ENCODE measurements at regions not wholly inside any gene's neighbourhood (a gene's known extent, or its start where the extent isn't known, plus 50 kb on each side); places are given as distances from the start of the nearest gene placed in this dataset.

- DNase-seq (ENCODE audit: low spot score): no peak
These were observed 423.7 kb downstream of the C3orf38 start for GRCh38 chr3:88573472-88573871.

GRCh38 chr3:88574146-88574545, 424.4 kb downstream of the C3orf38 start:
- no peak for DNase-seq (ENCODE audit: low spot score)

GRCh38 chr3:88584451-88584850, 434.7 kb downstream of the C3orf38 start:
- DNase-seq (ENCODE audit: low spot score): no peak

- DNase-seq (ENCODE audit: low spot score): no peak
These were observed 436.4 kb downstream of the C3orf38 start for GRCh38 chr3:88586121-88586640.

- DNase-seq (ENCODE audit: low spot score): no peak
These were observed 439.4 kb downstream of the C3orf38 start for GRCh38 chr3:88589138-88589537.

- DNase-seq (ENCODE audit: low spot score): no peak
These were observed 445.3 kb downstream of the C3orf38 start for GRCh38 chr3:88595026-88595425.

- no peak for DNase-seq (ENCODE audit: low spot score)
These were observed 446.7 kb downstream of the C3orf38 start for GRCh38 chr3:88596451-88596850.

GRCh38 chr3:88610820-88611219, 461.1 kb downstream of the C3orf38 start:
- no peak for DNase-seq (ENCODE audit: low spot score)

- DNase-seq (ENCODE audit: low spot score): no peak
These were observed 462.1 kb downstream of the C3orf38 start for GRCh38 chr3:88611826-88612326.

- DNase-seq (ENCODE audit: low spot score): no peak
These were observed 466.7 kb downstream of the C3orf38 start for GRCh38 chr3:88616413-88616812.

- no peak for DNase-seq (ENCODE audit: low spot score)
These were observed 467.5 kb downstream of the C3orf38 start for GRCh38 chr3:88617283-88617682.

- no peak for DNase-seq (ENCODE audit: low spot score)
These were observed 468.4 kb downstream of the C3orf38 start for GRCh38 chr3:88618021-88618645.

- DNase-seq (ENCODE audit: low spot score): no peak
These were observed 471.8 kb downstream of the C3orf38 start for GRCh38 chr3:88621586-88621985.

GRCh38 chr3:88623709-88624108, 473.9 kb downstream of the C3orf38 start:
- DNase-seq (ENCODE audit: low spot score): no peak

GRCh38 chr3:88626456-88627120, 476.8 kb downstream of the C3orf38 start:
- no peak for DNase-seq (ENCODE audit: low spot score)

- no peak for DNase-seq (ENCODE audit: low spot score)
These were observed 478.5 kb upstream of the EPHA3 start for GRCh38 chr3:88628901-88629300.

GRCh38 chr3:88632226-88632625, 475.2 kb upstream of the EPHA3 start:
- DNase-seq (ENCODE audit: low spot score): no peak

- DNase-seq (ENCODE audit: low spot score): no peak
These were observed 466.8 kb upstream of the EPHA3 start for GRCh38 chr3:88640581-88640980.

GRCh38 chr3:88641033-88641604, 466.3 kb upstream of the EPHA3 start:
- no peak for DNase-seq (ENCODE audit: low spot score)

GRCh38 chr3:88657459-88657858, 450.0 kb upstream of the EPHA3 start:
- DNase-seq (ENCODE audit: low spot score): no peak

GRCh38 chr3:88661433-88661824, 446.0 kb upstream of the EPHA3 start:
- DNase-seq (ENCODE audit: low spot score): no peak

- no peak for DNase-seq (ENCODE audit: low spot score)
These were observed 439.2 kb upstream of the EPHA3 start for GRCh38 chr3:88668180-88668579.

- no peak for DNase-seq (ENCODE audit: low spot score)
These were observed 435.8 kb upstream of the EPHA3 start for GRCh38 chr3:88671573-88671972.

All from germinal center (tissue), 1 donor.